Neuronal stem cell (in vitro differentiated cells): ENCODE measurements at regions not wholly inside any gene's neighbourhood (a gene's known extent, or its start where the extent isn't known, plus 50 kb on each side); places are given as distances from the start of the nearest gene placed in this dataset.
A peak's percentile ranks its signal among the peaks of the same experiment; 100 is the strongest.

ENCODE experiments used
- DNase-seq: peaks from one replicate; pipeline ENCODE4 v3.0.0-alpha.2; 2013; ENCODE audit warnings: low spot score
- H2AFZ ChIP-seq: one replicate; pipeline ENCODE4 v1.6.1; 2013; ENCODE audit warnings: mild to moderate bottlenecking, low read length, inconsistent platforms
- H2AK5ac ChIP-seq: 2 replicates; pipeline ENCODE4 v1.6.1; 2013; ENCODE audit warnings: low read depth, mild to moderate bottlenecking, inconsistent platforms, low read length, moderate library complexity, mixed read lengths
- H2BK120ac ChIP-seq: 2 replicates; pipeline ENCODE4 v1.6.1; 2013; ENCODE audit warnings: low read depth, mild to moderate bottlenecking, inconsistent platforms, low read length, moderate library complexity, mixed read lengths
- H2BK12ac ChIP-seq: one replicate; pipeline ENCODE4 v1.6.1; 2013; ENCODE audit warnings: low read length, inconsistent platforms
- H2BK15ac ChIP-seq: 2 replicates; pipeline ENCODE4 v1.6.1; 2013; ENCODE audit warnings: mild to moderate bottlenecking, low read length, inconsistent platforms, mixed read lengths
- H2BK5ac ChIP-seq: one replicate; pipeline ENCODE4 v1.6.1; 2013; ENCODE audit warnings: inconsistent platforms, mild to moderate bottlenecking, low read length, moderate library complexity
- H3K14ac ChIP-seq: one replicate; pipeline ENCODE4 v1.6.1; 2013; ENCODE audit warnings: low read length, inconsistent platforms
- H3K18ac ChIP-seq: 2 replicates; pipeline ENCODE4 v1.6.1; 2013; ENCODE audit warnings: low read length, inconsistent platforms
- H3K23ac ChIP-seq: 2 replicates; pipeline ENCODE4 v1.6.1; 2013; ENCODE audit warnings: low read depth, mild to moderate bottlenecking, mixed read lengths, low read length, inconsistent platforms; ENCODE audit not compliant: poor library complexity
- H3K27ac ChIP-seq: replicated peaks from 3 replicates; pipeline ENCODE4 v1.5.1; 2013; ENCODE audit warnings: low read length, inconsistent platforms
- H3K27me3 ChIP-seq, 3 experiments: 2 replicates each; pipeline ENCODE4 v1.6.1; 2013; ENCODE audit warnings: low read length in 3 of 3, mild to moderate bottlenecking in 2 of 3, inconsistent platforms in 1 of 3, low read depth in 1 of 3, mixed read lengths in 1 of 3, moderate library complexity in 1 of 3; ENCODE audit not compliant: control insufficient read depth in 3 of 3, insufficient read depth in 3 of 3
- H3K36me3 ChIP-seq, 2 donors: replicated peaks in 1 of 2; 2 replicates each; pipeline ENCODE4 v1.6.1; 2013; ENCODE audit warnings: low read length in 2 of 2; ENCODE audit not compliant: control insufficient read depth in 2 of 2, insufficient read depth in 2 of 2
- H3K4ac ChIP-seq: 2 replicates; pipeline ENCODE4 v1.6.1; 2013; ENCODE audit warnings: inconsistent platforms, mild to moderate bottlenecking, low read length, moderate library complexity
- H3K4me1 ChIP-seq, 2 donors: 1 replicate in 1 of 2; 2 replicates in 1 of 2; pipeline ENCODE4 v1.6.1; 2013; ENCODE audit warnings: low read length in 2 of 2, low read depth in 1 of 2; ENCODE audit not compliant: control insufficient read depth in 2 of 2, insufficient read depth in 1 of 2
- H3K4me2 ChIP-seq: one replicate; pipeline ENCODE4 v1.6.1; 2013; ENCODE audit warnings: mild to moderate bottlenecking, low read length, inconsistent platforms; ENCODE audit not compliant: insufficient read depth, poor library complexity, severe bottlenecking
- H3K4me3 ChIP-seq, 2 donors: 2 replicates each; pipeline ENCODE4 v1.5.1; 2013; ENCODE audit warnings: low read length in 2 of 2, mild to moderate bottlenecking in 2 of 2, inconsistent platforms in 1 of 2, moderate library complexity in 1 of 2
- H3K79me1 ChIP-seq: one replicate; pipeline ENCODE4 v1.6.1; 2013; ENCODE audit warnings: low read depth, mild to moderate bottlenecking, inconsistent platforms, low read length, moderate library complexity
- H3K9ac ChIP-seq: one replicate; pipeline ENCODE4 v1.6.1; 2013; ENCODE audit warnings: mild to moderate bottlenecking, low read depth, low read length, inconsistent platforms; ENCODE audit not compliant: poor library complexity
- H3K9me3 ChIP-seq, 2 donors: replicated peaks in 1 of 2; 2 replicates each; pipeline versions ENCODE3 to v1.6.1; 2013; ENCODE audit warnings: low read length in 2 of 2, mild to moderate bottlenecking in 2 of 2, inconsistent platforms in 1 of 2, low read depth in 1 of 2, mixed read lengths in 1 of 2, moderate library complexity in 1 of 2; ENCODE audit not compliant: control insufficient read depth in 2 of 2, insufficient read depth in 1 of 2
- H4K8ac ChIP-seq: one replicate; pipeline ENCODE4 v1.6.1; 2013; ENCODE audit warnings: low read depth, mild to moderate bottlenecking, inconsistent platforms, low read length, moderate library complexity
- H4K91ac ChIP-seq: one replicate; pipeline ENCODE4 v1.6.1; 2013; ENCODE audit warnings: low read length, low read depth, mild to moderate bottlenecking, inconsistent platforms; ENCODE audit not compliant: poor library complexity
- WGBS, 2 donors: extraction: QIAGEN DNeasy Blood & Tissue Kit; methylation state at CpG; one replicate each; pipeline ENCODE4 v1.1.7; 2013; ENCODE audit warnings: missing lambda C conversion rate in 2 of 2, mixed read lengths in 1 of 2; ENCODE audit not compliant: insufficient read length in 2 of 2, insufficient replicate concordance in 1 of 2; ENCODE audit errors: extremely low coverage in 2 of 2; 5-methylcytosine and 5-hydroxymethylcytosine counted together

DNA sequence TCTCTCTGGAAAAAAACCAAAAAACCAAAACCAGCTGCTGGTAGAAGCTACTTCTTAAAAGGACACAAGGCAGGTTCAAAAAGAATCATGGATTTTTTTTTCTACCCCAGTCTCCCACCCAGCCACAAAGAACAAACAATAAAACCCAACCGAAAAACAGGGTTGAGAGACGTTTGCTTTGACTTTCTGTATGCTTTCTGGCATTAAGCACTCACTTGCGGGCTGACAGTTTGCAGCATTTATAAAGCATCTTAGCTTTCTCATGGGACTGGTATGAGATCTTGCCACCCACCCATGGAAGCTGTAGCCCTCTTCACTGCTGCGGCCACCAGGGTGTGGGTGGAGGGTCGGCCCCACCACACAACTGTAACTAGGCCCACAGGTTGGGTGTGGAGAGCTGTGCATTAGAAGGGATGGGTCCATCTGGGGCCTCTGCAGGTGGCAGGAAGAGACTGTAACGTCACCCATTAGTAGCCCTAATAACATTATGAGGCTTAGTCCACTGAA is 165.7 kb downstream of the RHOU start:
- no peak overlapping the region for H3K9ac ChIP-seq
- no peak for DNase-seq
- no peak overlapping the region for H3K23ac ChIP-seq
- H3K4me1 ChIP-seq = peaks cover 0 to 14% of the 10 kb centered on the region in 2 donors
- H3K27me3 ChIP-seq = peaks cover 0 to 9% (median 0%) of the 10 kb centered on the region in 3 experiments
- H3K27ac ChIP-seq = no peak overlapping the region
- no peak overlapping the region for H2BK120ac ChIP-seq
- no peak overlapping the region for H3K4me3 ChIP-seq
- no peak overlapping the region for H3K4me2 ChIP-seq
- H4K91ac ChIP-seq = no peak overlapping the region
- no CpG with 5 or more reads among the region's 6 CpGs for WGBS, 2 donors
- H2AFZ ChIP-seq = no peak overlapping the region
- no peak overlapping the region for H3K4ac ChIP-seq
- peak overlapping the region; percentile 1 for H3K18ac ChIP-seq
- H2BK15ac ChIP-seq = no peak overlapping the region
- H3K36me3 ChIP-seq = no peaks in the 10 kb centered on the region
- no peaks in the 10 kb centered on the region for H3K79me1 ChIP-seq
- H2AK5ac ChIP-seq = no peak overlapping the region
- no peak overlapping the region for H4K8ac ChIP-seq
- H2BK5ac ChIP-seq = no peak overlapping the region
- no peak overlapping the region for H3K14ac ChIP-seq
- peaks cover 0 to 2% of the 10 kb centered on the region in 2 donors for H3K9me3 ChIP-seq
- no peak overlapping the region for H2BK12ac ChIP-seq

GRCh38 chr1:228901936-228902681 is 166.8 kb downstream of the RHOU start:
- peak overlapping the region; percentile 89 for H3K14ac ChIP-seq
- H2AFZ ChIP-seq = no peak overlapping the region
- peak overlapping the region; percentile 20 for H2AK5ac ChIP-seq
- no peak overlapping the region for H4K8ac ChIP-seq
- peaks cover 0 to 14% of the 10 kb centered on the region in 2 donors for H3K4me1 ChIP-seq
- no peak overlapping the region for H3K4me3 ChIP-seq
- no peak overlapping the region for H3K9ac ChIP-seq
- no peak overlapping the region for H4K91ac ChIP-seq
- no peak overlapping the region for H2BK5ac ChIP-seq
- no CpG with 5 or more reads among the region's 5 CpGs for WGBS, 2 donors
- peak overlapping the region; percentile 16 for H3K23ac ChIP-seq
- H3K9me3 ChIP-seq = peaks cover 0 to 2% of the 10 kb centered on the region in 2 donors
- no peak overlapping the region for H2BK15ac ChIP-seq
- no peak overlapping the region for H3K4me2 ChIP-seq
- H2BK120ac ChIP-seq = no peak overlapping the region
- no peak overlapping the region for H3K27ac ChIP-seq
- no peaks in the 10 kb centered on the region for H3K36me3 ChIP-seq
- H3K18ac ChIP-seq = peak overlapping the region; percentile 38
- H2BK12ac ChIP-seq = no peak overlapping the region
- no peak for DNase-seq
- H3K4ac ChIP-seq = no peak overlapping the region
- H3K79me1 ChIP-seq = no peaks in the 10 kb centered on the region
- H3K27me3 ChIP-seq = peaks cover 0 to 12% (median 0%) of the 10 kb centered on the region in 3 experiments

DNA sequence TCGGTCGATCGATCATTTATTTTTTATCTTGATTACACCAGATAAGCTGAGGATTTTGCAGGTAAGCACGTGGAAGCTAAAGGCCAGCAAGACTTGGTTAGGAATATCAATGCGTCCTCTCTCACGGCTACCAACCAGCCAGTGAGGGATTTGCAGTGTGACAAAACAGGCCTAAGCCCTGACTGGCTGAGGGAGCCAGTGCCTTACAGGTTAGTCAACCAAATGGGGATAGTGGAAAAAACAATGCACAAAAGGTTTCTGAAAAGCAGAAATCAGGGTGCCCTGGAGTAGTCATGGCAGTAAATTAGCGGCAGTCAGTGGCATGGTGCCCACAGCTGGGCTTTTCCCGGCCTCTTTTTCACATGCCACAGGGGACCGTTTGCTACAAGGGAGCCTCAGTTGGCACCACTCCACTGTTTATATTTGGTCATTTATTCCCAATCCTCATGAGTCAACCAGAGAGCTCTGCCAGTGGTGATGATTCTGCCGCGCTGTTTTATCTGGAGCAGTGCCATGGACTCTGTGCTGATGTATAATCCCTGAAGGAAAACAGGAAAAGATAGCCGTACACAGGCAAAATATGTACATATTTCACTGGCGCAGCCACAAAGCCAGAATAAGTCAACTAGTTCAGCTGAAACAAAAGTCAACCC is 167.6 kb downstream of the RHOU start:
- Histone ChIP-seq H2AK5ac (no peak overlapping the region), H2BK120ac (no peak overlapping the region), H3K9ac (no peak overlapping the region), H2BK12ac (no peak overlapping the region), H3K4ac (no peak overlapping the region), H3K4me1 (peaks cover 0 to 14% of the 10 kb centered on the region in 2 donors), H3K27ac (no peak overlapping the region), H4K8ac (no peak overlapping the region), H2BK15ac (no peak overlapping the region), H3K14ac (no peak overlapping the region), H3K79me1 (no peaks in the 10 kb centered on the region), H2AFZ (no peak overlapping the region), H3K23ac (no peak overlapping the region), H3K4me3 (no peak overlapping the region), H4K91ac (no peak overlapping the region), H2BK5ac (no peak overlapping the region), H3K18ac (no peak overlapping the region), H3K9me3 (peaks cover 0 to 2% of the 10 kb centered on the region in 2 donors), H3K4me2 (no peak overlapping the region), H3K36me3 (no peaks in the 10 kb centered on the region), H3K27me3 (peaks cover 0 to 12% (median 0%) of the 10 kb centered on the region in 3 experiments)
- no peak for DNase-seq
- no CpG with 5 or more reads among the region's 13 CpGs for WGBS, 2 donors

GRCh38 chr1:228903434-228904071 is 168.3 kb downstream of the RHOU start:
- Histone ChIP-seq H3K27ac (no peak overlapping the region), H3K4me3 (no peak overlapping the region), H2BK120ac (no peak overlapping the region), H2AK5ac (peak overlapping the region; percentile 49), H3K23ac (no peak overlapping the region), H3K14ac (no peak overlapping the region), H3K27me3 (peaks cover 0 to 12% (median 0%) of the 10 kb centered on the region in 3 experiments), H3K36me3 (no peaks in the 10 kb centered on the region), H2BK12ac (no peak overlapping the region), H2BK5ac (no peak overlapping the region), H2BK15ac (peak overlapping the region; percentile 30), H3K18ac (peak overlapping the region; percentile 68), H3K79me1 (no peaks in the 10 kb centered on the region), H3K4me1 (peaks cover 0 to 14% of the 10 kb centered on the region in 2 donors), H4K8ac (no peak overlapping the region), H2AFZ (no peak overlapping the region), H3K9ac (no peak overlapping the region), H4K91ac (no peak overlapping the region), H3K9me3 (peaks cover 0 to 2% of the 10 kb centered on the region in 2 donors), H3K4me2 (no peak overlapping the region), H3K4ac (no peak overlapping the region)
- no peak for DNase-seq
- WGBS, 2 donors = no CpG with 5 or more reads among the region's 9 CpGs
